Activated CD4-positive, CD25-positive, alpha-beta regulatory T cell treated with anti-CD3 and anti-CD28 coated beads, Interleukin-2, amount 50 U/mL, for 16 hours (primary cell): ENCODE measurements at regions not wholly inside any gene's neighbourhood (a gene's known extent, or its start where the extent isn't known, plus 50 kb on each side); places are given as distances from the start of the nearest gene placed in this dataset.
A peak's percentile ranks its signal among the peaks of the same experiment; 100 is the strongest.
"Not testable (repeated sequence)": the region's sequence is repeated elsewhere in the genome, so short reads cannot be mapped to it uniquely, and the experiment has no call there.

ENCODE experiments used
- DNase-seq: peaks from one replicate; pipeline ENCODE4 v3.0.0-alpha.2; 2020; ENCODE audit warnings: low read depth, low spot score

DNA sequence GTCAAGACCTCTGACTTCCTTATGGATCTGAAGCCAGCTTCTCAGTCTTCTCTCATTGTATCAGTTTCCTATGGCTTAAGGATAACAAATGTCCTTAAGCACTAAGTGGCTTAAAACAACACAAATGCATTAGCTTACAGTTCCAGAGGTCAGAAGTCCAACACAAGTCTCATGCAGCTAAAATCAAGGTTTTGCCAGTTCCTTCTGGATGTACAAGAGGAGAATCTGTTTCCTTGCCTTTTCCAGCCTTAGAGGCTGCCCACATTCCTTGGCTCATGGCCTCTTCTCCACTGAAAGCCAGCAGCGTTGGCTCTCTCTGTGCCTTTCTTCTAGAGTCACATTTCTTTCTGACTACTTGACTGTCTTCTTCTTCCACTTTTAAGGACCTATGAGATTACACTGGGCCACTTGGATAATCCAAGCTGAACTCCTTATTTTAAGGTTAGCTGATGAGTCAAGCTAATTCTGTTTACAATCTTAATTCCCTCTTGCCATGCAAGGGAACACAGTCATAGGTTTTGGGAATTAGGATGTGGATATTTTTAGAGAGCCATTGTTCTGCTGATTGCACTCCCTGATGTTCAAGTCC, 179.0 kb downstream of the BCAS1 start:
- DNase-seq: no peak

- no peak for DNase-seq
Observed at GRCh38 chr20:53890443-53891305, 179.7 kb downstream of the BCAS1 start.

GRCh38 chr20:53889411-53890148, 180.8 kb downstream of the BCAS1 start:
- DNase-seq: no peak

GRCh38 chr20:53888951-53889350, 181.4 kb downstream of the BCAS1 start:
- no peak for DNase-seq

GRCh38 chr20:53888510-53888909, 181.9 kb downstream of the BCAS1 start:
- DNase-seq: no peak

DNA sequence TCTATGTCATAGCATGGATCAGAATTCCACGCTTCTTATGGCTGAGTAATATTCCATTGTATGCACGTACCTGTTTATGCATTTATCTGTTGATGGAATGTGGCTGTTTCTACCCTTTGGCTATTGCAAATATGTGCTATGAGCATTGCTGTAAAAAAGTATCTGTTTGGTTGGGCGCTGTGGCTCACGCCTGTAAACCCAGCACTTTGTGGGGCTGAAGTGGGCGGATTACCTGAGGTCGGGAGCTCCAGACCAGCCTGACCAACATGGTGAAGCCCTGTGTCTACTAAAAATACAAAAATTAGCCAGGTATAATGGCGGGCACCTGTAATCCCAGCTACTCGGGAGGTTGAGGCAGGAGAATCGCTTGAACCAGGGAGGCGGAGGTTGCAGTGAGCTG, 182.4 kb downstream of the BCAS1 start:
- DNase-seq: no peak

DNA sequence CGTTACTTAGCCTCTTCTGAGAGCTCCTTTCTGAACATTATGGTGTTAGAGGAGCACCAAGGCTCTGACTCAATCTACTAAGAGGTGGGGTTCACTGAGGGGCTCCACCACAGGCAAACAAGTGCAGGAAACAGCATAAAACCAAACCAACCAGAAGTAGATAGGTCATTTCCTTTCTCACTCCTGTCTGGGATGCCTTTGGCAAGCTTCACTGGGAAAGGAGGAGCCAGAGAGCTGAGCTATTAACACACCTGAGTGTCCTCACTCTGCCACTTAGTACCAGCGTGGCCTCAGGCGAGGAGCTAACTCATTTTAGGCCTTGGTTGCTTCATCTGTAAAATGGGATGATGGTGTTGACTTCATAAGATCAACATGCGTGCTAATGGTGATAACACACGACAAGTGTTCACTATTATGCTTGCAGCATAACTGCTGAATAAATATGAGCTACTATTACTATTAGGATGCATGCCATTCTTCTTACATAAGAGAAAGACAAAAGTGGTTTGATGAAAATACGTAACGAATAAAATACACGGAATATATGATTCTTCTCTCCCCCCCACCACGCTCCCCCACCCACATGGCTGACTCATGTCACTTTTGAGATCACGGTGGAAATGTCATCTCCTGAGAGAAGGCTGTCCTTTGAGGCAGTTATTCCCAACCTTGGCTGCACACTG, 185.4 kb downstream of the BCAS1 start:
- DNase-seq: peak; percentile 24

GRCh38 chr20:53883098-53883911, 187.1 kb downstream of the BCAS1 start:
- no peak for DNase-seq

- DNase-seq: not testable (repeated sequence)
Observed at GRCh38 chr20:53882438-53882986, 187.9 kb downstream of the BCAS1 start.

DNA sequence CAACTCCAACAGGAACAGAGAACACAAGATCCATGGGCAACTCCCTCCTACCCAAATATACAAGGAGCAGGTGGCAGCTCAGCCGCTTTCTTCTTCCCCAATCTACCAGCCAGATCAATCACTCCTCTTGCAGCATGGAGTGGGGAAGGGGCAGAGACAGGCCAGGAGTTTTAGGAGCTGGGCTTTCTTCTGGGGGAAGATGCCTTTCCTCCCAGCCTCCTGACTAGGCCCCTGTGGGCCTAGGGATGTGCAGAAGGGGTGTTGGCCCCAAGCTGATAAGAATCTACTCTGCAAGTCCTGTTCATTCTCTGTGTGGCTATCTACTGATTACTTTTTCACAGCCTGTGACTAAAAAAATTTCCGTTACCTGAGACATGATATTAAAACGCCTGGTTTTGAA, 189.0 kb downstream of the BCAS1 start:
- DNase-seq: no peak

DNA sequence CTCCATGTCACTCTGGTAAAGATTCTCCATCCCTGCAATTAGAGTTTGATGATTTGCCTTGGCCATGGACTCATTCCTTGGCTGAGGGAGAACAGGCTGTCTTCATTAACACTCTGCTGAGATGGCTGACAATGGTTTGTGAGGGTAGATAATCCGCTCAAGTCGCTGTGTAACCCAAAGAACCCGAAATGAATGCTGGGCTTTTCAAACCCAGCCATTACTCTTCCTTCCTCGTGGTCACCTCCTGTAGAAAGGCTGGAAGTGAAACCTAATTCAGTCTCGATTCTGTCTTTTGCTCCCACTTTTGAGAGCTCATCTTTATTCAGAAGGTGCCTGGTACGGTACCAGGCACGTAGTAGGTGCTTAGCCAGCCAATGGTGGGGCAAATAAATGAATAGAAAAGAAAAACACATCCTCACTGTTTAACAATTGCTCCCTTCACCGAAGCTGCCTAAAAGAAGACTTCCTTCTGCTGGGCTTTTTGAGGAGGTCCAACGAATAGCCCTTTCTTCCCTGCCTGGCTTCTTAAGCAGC, 190.2 kb downstream of the BCAS1 start:
- DNase-seq: no peak

DNA sequence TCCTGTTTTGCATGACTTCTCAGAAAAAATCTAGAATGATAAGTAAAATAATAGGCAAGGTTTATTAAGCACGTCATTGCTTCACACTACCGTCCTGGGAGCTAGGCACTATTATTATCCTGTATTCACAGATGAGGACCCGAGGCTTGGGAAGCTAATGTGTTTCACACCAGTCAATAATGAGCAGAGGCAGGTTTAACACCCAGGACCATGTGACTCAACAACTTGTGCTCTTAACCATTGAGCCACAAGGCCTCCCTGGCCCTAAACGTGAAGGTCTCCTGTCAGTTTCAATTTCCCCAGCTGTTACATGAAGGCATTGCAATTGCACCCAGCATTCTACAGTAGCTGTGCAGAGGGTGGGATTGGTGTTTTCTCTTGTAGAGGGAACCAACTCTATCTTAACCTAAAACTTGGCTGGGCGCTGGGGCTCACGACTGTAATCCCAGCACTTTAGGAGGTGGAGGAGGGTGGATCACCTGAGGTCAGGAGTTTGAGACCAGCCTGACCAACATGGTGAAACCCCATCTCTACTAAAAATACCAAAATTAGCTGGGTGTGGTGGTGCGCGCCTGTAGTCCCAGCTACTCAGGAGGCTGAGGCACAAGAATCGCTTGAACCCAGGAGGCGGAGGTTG, 191.2 kb downstream of the BCAS1 start:
- no peak for DNase-seq

- DNase-seq: no peak
Observed at GRCh38 chr20:53878262-53879047, 191.9 kb downstream of the BCAS1 start.

- no peak for DNase-seq
Observed at GRCh38 chr20:53876956-53877355, 193.4 kb downstream of the BCAS1 start.

GRCh38 chr20:53876470-53876869, 193.9 kb downstream of the BCAS1 start:
- DNase-seq: no peak

DNA sequence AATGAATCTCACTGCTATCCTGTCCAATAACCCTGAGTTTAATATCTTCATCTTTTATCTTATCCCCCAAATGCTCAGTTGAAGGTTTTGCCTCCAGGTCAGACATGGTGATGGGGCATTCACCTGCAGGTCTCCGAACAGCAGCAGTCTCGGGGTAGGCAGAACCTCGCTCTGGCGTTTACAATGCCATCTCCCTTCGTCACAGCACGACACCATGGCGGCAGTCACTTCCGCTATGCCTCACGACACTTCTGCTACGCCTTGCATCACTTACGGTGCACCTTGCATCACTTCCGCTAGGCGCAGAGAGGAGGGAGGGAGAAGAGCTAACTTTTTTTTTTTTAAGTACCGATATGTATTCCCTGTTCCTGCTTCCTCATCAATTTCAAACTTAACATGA, 194.9 kb downstream of the BCAS1 start:
- no peak for DNase-seq

GRCh38 chr20:53874706-53875105, 195.7 kb downstream of the BCAS1 start:
- no peak for DNase-seq

- DNase-seq: no peak
Observed at GRCh38 chr20:53874104-53874503, 196.3 kb downstream of the BCAS1 start.

DNA sequence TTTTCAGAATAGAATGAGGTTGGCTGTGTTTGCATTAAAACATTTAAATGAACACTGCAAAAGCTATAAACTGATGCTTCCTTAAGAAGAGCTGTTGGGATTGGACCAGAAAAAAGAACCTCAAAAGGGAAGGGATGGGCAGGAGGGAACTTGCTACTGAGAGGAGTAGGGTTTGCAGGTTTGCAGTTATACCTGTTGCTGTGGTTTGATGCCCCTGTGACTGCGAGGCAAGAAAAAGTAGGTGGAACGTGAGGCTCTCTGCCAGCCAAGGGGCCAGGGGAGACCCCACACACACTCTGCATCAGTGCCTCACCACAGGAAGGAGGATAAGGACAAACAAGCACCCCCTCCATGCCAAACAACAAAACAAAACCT, 197.2 kb downstream of the BCAS1 start:
- DNase-seq: no peak
